ENCODE measurements at regions not wholly inside any gene's neighbourhood (a gene's known extent, or its start where the extent isn't known, plus 50 kb on each side); places are given as distances from the start of the nearest gene placed in this dataset.

DNA sequence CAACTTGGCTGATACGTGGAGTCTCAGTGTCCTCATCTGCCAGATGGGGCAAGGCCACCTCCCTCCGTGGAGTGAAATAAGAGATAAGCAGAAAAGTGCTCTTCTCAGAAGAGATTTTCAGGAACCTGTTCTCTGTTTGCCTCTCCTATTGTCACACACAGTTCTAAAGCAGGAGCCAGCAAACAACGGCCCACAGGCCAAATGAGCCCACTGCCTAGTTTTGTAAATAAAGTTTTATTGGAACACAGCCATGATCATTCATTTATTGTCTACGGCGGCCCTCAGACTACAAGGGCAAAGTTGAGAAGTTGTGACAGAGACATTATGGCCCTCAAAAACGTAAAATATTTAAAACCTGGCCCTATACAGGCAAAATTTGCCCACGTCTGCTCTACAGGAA is 256.8 kb upstream of the IGF1R start:
- DNase-seq = no peak

GRCh38 chr15:98393471-98393870 is 254.9 kb upstream of the IGF1R start:
- no peak for DNase-seq

- DNase-seq = no peak
These were observed 253.8 kb upstream of the IGF1R start for GRCh38 chr15:98394546-98394945.

DNA sequence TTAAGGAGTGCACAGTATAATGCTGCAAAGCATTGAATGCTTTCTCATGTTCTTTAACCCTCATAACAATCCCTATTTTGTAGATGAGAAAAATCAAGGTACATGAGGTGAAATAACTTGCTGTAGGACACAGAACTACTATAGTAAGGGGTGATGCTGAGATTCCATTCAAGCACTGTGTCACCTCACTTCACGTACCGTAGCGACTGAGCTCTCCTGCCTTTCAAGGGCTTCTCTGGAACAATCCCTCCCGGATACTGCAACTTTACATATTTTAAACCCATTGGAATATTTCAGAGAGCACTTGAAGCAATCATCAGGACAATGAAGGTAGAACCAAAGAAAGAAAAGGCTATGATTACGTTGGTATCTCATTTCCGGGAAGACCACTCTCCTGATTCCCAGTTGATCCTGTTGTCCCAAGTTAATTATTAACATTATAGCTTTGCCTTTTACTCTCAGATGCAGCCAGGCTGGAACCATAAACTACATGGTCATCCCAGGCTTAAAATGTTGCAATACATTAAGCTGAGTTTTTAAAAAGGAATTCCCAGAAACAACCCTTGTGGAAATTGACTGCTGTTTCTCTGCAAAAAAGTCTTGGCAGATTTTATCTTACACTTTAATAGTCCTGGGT is 252.2 kb upstream of the IGF1R start:
- no peak for DNase-seq

DNA sequence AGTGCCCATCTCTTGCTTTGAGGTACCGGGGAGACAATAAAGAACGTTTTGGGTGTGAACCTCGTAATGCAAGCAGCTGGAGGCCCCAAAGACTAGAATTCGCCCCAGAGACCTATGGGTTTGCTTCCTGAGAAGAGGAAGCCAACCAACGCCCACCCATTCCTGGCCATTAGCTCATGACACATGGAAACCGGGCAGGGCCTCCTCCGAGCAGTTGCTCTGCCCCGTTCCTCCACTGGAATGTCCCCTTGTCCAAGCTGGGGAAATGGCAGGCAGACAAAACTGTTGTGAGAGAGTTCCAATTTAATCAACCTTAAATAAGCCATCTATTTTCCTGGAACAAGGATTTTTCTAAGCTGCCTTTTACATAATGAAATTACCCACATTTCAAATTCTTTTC is 250.9 kb upstream of the IGF1R start:
- DNase-seq = no peak

GRCh38 chr15:98398056-98398455 is 250.3 kb upstream of the IGF1R start:
- DNase-seq = no peak

GRCh38 chr15:98398886-98399285 is 249.5 kb upstream of the IGF1R start:
- no peak for DNase-seq

DNA sequence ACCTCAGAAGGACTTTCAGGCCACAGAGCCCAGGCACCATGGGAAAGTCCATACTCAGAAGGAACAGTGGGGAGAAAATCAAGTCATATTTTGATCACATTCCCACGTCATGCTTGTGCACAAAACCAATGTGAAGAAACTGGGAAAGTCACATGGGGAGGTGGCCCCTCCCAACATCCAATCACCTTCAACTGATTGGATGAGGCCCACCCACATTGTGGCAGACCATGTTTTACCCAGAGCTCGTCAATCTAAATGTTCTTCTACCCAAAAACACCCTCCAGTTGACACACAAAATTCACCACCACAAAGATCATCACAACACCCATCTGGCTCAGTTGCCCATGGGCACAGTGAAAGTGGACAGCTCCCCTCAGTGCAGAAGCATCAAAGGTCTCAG is 248.2 kb upstream of the IGF1R start:
- DNase-seq = no peak

GRCh38 chr15:98401029-98401428 is 247.3 kb upstream of the IGF1R start:
- no peak for DNase-seq

- no peak for DNase-seq
These were observed 245.9 kb upstream of the IGF1R start for GRCh38 chr15:98402486-98402885.

GRCh38 chr15:98403169-98403568 is 245.2 kb upstream of the IGF1R start:
- DNase-seq = no peak

DNA sequence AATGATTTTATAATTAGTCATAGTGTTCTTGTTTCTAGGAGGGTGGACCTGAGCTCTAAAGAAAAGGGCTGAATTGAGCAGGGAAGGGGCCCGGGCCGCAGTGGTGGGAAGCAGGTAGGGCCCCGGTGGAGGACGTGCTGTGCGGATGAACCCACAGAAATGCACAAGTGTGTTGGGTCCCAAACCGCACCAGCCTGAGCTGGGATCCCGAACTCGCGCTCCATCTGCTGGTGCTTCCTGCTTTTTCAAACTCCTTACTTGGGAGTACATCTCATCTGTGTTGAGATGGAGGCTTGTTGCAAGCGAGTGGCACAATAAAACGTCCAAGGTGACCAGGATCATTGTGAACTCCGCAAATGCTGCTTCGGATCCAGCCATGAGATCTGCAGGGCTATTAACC is 244.8 kb upstream of the IGF1R start:
- no peak for DNase-seq

DNA sequence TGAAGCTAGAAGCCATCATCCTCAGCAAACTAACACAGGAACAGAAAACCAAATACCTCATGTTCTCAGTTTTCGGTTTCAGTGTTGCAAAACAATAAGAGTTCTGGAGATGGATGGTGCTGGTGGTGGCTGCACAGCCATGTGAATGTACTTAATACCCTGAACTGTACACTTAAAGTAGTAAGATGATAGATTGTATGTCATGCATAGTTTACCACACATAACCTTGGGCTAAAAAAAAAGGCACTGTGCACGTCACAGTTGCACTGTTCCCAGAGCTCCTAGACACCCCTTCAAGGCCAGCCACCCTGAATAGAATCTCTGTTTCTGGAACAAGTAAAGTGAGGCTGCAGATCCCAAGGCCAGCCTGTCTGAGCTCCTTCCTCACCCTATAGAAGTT is 243.3 kb upstream of the IGF1R start:
- no peak for DNase-seq

DNA sequence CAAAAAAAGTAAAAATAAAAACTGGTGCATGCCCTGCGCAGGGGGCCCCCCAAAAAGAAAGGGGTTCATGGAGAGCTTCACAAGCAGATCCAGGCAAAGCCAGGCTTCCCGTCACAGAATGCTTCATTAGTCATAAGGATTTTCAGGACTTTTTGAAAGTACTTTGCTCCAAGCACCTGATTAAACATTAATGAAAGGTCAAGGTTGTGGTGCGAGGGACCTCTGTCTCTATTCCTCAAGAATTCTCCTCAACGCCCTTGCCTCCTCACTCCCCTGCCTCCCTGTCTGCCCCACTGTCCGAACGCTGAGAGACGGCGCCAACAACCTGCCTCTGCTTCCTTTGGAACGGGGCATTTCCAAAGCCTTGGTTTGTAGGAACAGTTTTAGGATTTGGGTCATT is 240.1 kb upstream of the IGF1R start:
- no peak for DNase-seq

- DNase-seq = no peak
These were observed 238.0 kb upstream of the IGF1R start for GRCh38 chr15:98410328-98410727.

GRCh38 chr15:98412852-98413251 is 235.5 kb upstream of the IGF1R start:
- no peak for DNase-seq

DNA sequence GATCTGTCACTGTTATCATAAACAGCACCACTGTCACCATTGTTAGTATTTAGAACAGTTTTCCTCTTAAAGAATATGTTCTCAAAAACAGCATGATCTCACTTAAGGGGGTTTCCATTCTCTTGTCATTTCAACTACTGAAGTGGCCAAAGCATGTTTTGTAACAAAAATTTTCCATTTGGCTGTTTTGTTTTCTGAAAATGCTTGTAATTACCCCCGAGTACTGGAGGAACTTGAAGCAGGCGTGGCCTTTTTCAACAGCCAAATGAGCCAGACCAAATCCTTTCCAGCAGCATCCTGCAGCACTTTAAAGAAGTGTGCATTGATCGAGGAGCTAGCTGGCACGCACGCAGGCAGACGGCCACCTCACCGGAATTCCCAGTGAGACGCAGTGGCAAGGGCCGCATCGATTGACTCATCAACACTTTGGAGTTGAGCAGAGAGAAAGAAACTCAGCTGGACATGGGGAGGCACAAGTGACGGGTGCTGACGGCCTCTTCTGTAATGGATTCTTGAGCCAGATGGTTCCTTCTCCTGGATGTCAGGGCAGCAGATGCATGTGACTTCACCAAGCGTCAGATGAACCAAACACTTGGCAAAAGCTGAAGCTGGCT is 234.3 kb upstream of the IGF1R start:
- no peak for DNase-seq

GRCh38 chr15:98416222-98416855 is 232.0 kb upstream of the IGF1R start:
- DNase-seq = no peak

DNA sequence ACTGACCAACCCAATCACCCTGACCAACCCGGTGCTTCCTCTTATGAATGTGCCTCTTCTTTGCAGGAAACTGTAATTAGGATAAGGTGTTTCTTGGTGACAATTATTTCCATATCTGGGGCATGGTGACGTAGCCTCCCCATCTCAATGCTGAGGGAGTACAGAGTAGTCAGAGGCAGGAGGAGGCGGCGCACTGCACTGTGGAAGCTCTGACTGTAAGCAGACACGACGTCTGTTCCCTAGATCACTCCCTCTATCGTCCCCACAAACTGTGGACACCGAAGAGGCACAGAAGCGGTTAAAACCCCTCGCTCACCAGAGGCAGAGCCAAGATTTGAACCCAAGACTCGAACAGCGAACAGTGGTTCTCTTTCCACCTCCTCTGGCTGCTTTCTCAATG is 231.0 kb upstream of the IGF1R start:
- DNase-seq = no peak

DNA sequence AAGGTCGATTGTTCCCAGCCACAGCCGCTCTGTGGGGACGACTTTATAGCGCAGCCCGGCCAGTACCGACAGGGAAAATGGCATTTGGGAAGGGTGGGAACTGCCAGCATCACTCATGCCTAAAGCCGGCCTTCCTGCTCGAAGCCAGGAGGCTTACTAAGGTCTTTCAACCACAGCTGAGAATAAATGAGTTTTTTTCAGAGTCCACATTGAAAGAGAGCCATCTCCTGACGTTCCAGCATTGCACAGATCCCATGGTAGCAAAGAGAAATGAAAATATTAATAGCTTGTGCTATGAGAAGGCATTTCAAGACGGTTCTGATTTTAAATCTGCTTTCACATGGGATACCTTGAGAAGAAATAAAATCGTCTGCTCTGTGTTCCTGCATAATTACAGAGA is 230.2 kb upstream of the IGF1R start:
- DNase-seq = no peak

GRCh38 chr15:98419173-98419780 is 229.1 kb upstream of the IGF1R start:
- DNase-seq = no peak

DNA sequence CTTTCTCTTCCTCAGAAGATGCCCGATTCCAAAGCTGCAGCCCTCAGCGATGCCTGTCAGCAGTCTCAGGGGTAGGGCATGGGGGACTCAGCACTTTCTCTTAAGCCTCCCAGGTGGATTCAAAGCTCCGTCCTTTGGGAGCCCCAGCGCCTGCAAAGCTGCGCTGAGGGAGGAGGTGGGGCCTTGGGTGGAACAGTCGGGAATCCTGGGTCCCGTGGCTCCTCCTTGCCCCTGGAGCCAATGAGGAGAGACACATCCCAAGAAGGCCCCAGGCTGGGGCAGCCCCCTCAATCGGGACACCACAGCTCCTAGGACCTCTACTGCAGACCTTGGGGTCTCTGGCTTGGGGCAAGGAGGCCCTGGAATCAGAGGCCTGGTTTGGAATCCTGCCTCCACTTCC is 227.5 kb upstream of the IGF1R start:
- no peak for DNase-seq

- DNase-seq = no peak
These were observed 226.8 kb upstream of the IGF1R start for GRCh38 chr15:98421419-98422129.

- no peak for DNase-seq
These were observed 226.2 kb upstream of the IGF1R start for GRCh38 chr15:98422130-98422478.

All from NCI-H2107 (cell line).